BLaER1 treated with 17β-estradiol and CSF1 and Interleukin-3, amounts not matched to agents 10 nM and 100 nM (cell line): ENCODE measurements at regions not wholly inside any gene's neighbourhood (a gene's known extent, or its start where the extent isn't known, plus 50 kb on each side); places are given as distances from the start of the nearest gene placed in this dataset.

Experiments
- H3K27ac ChIP-seq, 11 experiments: shearing (Covaris generic); formaldehyde crosslinking; 2 replicates each; pipeline ENCODE4 v1.8.1; 2022
- H3K27me3 ChIP-seq, 11 experiments: shearing (Covaris generic); formaldehyde crosslinking; 2 replicates each; pipeline ENCODE4 v1.8.1; 2022
- H3K36me3 ChIP-seq, 11 experiments: shearing (Covaris generic); formaldehyde crosslinking; 2 replicates each; pipeline ENCODE4 v1.8.1; 2022
- H3K4me1 ChIP-seq, 10 experiments: shearing (Covaris generic); formaldehyde crosslinking; 2 replicates each; pipeline ENCODE4 v1.8.1; 2022
- H3K4me2 ChIP-seq, 11 experiments: shearing (Covaris generic); formaldehyde crosslinking; 2 replicates each; pipeline ENCODE4 v1.8.1; 2022
- H3K4me3 ChIP-seq, 10 experiments: shearing (Covaris generic); formaldehyde crosslinking; 2 replicates each; pipeline ENCODE4 v1.8.1; 2022
- H3K9ac ChIP-seq, 11 experiments: shearing (Covaris generic); formaldehyde crosslinking; 2 replicates each; pipeline ENCODE4 v1.8.1; 2022
- H3K9me3 ChIP-seq, 11 experiments: shearing (Covaris generic); formaldehyde crosslinking; replicated peaks in 1 of 11; 2 replicates each; pipeline ENCODE4 v1.8.1; 2022
- H4K20me1 ChIP-seq, 11 experiments: shearing (Covaris generic); formaldehyde crosslinking; 2 replicates each; pipeline ENCODE4 v1.8.1; 2022
- Cebpa-rat ChIP-seq, 11 experiments: shearing (Covaris generic); IDR thresholded peaks; 2 replicates each; pipeline ENCODE4 v1.8.1; 2022

- Histone ChIP-seq H3K4me1 (peaks cover 0 to 35% (median 14%) of the 10 kb centered on the region in 10 experiments; a peak in 15 of 20 replicates), H3K27me3 (no peaks in the 10 kb centered on the region), H3K4me3 (no peak overlapping the region), H3K9me3 (no peaks in the 10 kb centered on the region), H3K4me2 (no peak overlapping the region), H3K27ac (no peak overlapping the region), H4K20me1 (peaks cover 0 to 6% (median 0%) of the 10 kb centered on the region in 11 experiments; a peak in 2 of 22 replicates), H3K36me3 (no peaks in the 10 kb centered on the region), H3K9ac (no peak overlapping the region)
- TF ChIP-seq Cebpa-rat (IDR thresholded peaks at IDR 0.05): no peak
Observed at GRCh38 chr10:132115732-132116131, 50.0 kb downstream of the JAKMIP3 start.

DNA sequence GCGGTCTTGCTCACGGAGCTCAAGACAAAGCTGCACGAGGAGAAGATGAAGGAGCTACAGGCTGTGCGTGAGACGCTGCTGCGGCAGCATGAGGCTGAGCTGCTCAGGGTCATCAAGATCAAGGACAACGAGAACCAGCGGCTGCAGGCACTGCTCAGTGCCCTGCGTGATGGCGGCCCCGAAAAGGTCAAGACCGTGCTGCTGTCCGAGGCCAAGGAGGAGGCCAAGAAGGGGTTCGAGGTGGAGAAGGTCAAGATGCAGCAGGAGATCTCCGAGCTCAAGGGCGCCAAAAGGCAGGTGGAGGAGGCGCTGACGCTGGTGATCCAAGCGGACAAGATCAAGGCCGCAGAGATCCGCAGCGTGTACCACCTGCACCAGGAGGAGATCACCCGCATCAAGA, 51.4 kb downstream of the JAKMIP3 start:
- Histone ChIP-seq H3K9me3 (no peaks in the 10 kb centered on the region), H3K4me3 (no peak overlapping the region), H3K36me3 (no peaks in the 10 kb centered on the region), H4K20me1 (peaks cover 0 to 6% (median 0%) of the 10 kb centered on the region in 11 experiments; a peak in 2 of 22 replicates), H3K27me3 (no peaks in the 10 kb centered on the region), H3K4me2 (no peak overlapping the region), H3K9ac (no peak overlapping the region), H3K27ac (no peak overlapping the region), H3K4me1 (peaks cover 0 to 24% (median 9%) of the 10 kb centered on the region in 10 experiments; a peak in 15 of 20 replicates)
- TF ChIP-seq Cebpa-rat (IDR thresholded peaks at IDR 0.05): no peak

DNA sequence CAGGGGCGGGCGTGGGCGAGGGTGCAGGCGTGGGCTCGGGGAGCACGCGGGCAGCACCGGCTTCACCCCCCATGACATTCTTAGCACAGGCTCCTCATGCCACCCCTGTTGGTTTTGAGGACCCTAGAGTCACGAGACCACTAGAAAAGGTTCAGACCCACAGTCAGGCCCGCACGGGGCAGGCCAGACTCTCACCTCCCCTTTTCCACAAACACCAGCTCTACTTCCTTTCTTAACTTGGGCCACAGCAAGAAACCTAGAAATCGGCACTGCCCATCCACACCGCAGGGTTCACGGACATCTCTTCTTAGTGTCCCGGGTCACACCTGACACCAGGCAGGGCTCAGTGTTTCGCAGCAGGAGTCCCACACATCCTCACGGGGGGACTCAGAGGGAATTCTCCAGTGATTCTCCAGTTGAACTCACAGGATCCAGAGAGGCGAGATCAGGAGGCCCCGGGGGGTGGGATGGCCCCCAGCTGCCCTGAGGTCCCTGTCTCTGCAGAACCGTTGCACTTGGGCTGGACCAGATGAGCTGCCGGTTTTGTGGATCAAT, 52.0 kb downstream of the JAKMIP3 start:
- Histone ChIP-seq H3K27me3 (no peaks in the 10 kb centered on the region), H3K9ac (no peak overlapping the region), H3K9me3 (no peaks in the 10 kb centered on the region), H3K4me2 (no peak overlapping the region), H3K4me3 (no peak overlapping the region), H4K20me1 (peaks cover 0 to 6% (median 0%) of the 10 kb centered on the region in 11 experiments; a peak in 2 of 22 replicates), H3K27ac (no peak overlapping the region), H3K4me1 (peaks cover 0 to 22% (median 9%) of the 10 kb centered on the region in 10 experiments; a peak in 12 of 20 replicates), H3K36me3 (no peaks in the 10 kb centered on the region)
- TF ChIP-seq Cebpa-rat (IDR thresholded peaks at IDR 0.05): no peak

- peaks cover 0 to 6% (median 0%) of the 10 kb centered on the region in 11 experiments; a peak in 2 of 22 replicates for H4K20me1 ChIP-seq
- H3K4me1 ChIP-seq: peaks cover 0 to 18% (median 9%) of the 10 kb centered on the region in 10 experiments; a peak in 12 of 20 replicates
- no peak overlapping the region for H3K27ac ChIP-seq
- TF ChIP-seq Cebpa-rat (IDR thresholded peaks at IDR 0.05): no peak
- no peaks in the 10 kb centered on the region for H3K36me3 ChIP-seq
- H3K9ac ChIP-seq: no peak overlapping the region
- H3K4me3 ChIP-seq: no peak overlapping the region
- no peaks in the 10 kb centered on the region for H3K27me3 ChIP-seq
- H3K4me2 ChIP-seq: peak overlapping the region in 2 of 11 experiments; percentile 0 to 19; a peak in 3 of 22 replicates
- H3K9me3 ChIP-seq: no peaks in the 10 kb centered on the region
Observed at GRCh38 chr10:132118366-132118765, 52.6 kb downstream of the JAKMIP3 start.

- Histone ChIP-seq H3K9me3 (no peaks in the 10 kb centered on the region), H3K4me3 (no peak overlapping the region), H4K20me1 (peaks cover 0 to 6% (median 0%) of the 10 kb centered on the region in 11 experiments; a peak in 2 of 22 replicates), H3K36me3 (no peaks in the 10 kb centered on the region), H3K27ac (no peak overlapping the region), H3K9ac (no peak overlapping the region), H3K4me1 (peaks cover 0 to 23% (median 9%) of the 10 kb centered on the region in 10 experiments; a peak in 12 of 20 replicates), H3K4me2 (peak overlapping the region in 8 of 11 experiments; percentile 8 to 54 (median 25); a peak in 9 of 22 replicates), H3K27me3 (no peaks in the 10 kb centered on the region)
- TF ChIP-seq Cebpa-rat (IDR thresholded peaks at IDR 0.05): no peak
Observed at GRCh38 chr10:132120200-132120599, 54.5 kb downstream of the JAKMIP3 start.

- Histone ChIP-seq H3K4me3 (no peak overlapping the region), H3K27ac (no peak overlapping the region), H4K20me1 (peaks cover 0 to 6% (median 0%) of the 10 kb centered on the region in 11 experiments; a peak in 2 of 22 replicates), H3K36me3 (no peaks in the 10 kb centered on the region), H3K9ac (no peak overlapping the region), H3K4me2 (peak overlapping the region in 8 of 11 experiments; percentile 8 to 54 (median 25); a peak in 6 of 22 replicates), H3K4me1 (peaks cover 0 to 23% (median 9%) of the 10 kb centered on the region in 10 experiments; a peak in 12 of 20 replicates), H3K9me3 (no peaks in the 10 kb centered on the region), H3K27me3 (no peaks in the 10 kb centered on the region)
- no peak for TF ChIP-seq Cebpa-rat (IDR thresholded peaks at IDR 0.05)
Observed at GRCh38 chr10:132120734-132121510, 55.2 kb downstream of the JAKMIP3 start.

GRCh38 chr10:132121511-132121830, 55.7 kb downstream of the JAKMIP3 start:
- H3K9me3 ChIP-seq: no peaks in the 10 kb centered on the region
- H3K4me3 ChIP-seq: no peak overlapping the region
- no peak overlapping the region for H3K27ac ChIP-seq
- peaks cover 0 to 23% (median 9%) of the 10 kb centered on the region in 10 experiments; a peak in 12 of 20 replicates for H3K4me1 ChIP-seq
- no peak overlapping the region for H3K4me2 ChIP-seq
- no peaks in the 10 kb centered on the region for H3K27me3 ChIP-seq
- H4K20me1 ChIP-seq: peaks cover 0 to 6% (median 0%) of the 10 kb centered on the region in 11 experiments; a peak in 2 of 22 replicates
- no peak for TF ChIP-seq Cebpa-rat (IDR thresholded peaks at IDR 0.05)
- no peak overlapping the region for H3K9ac ChIP-seq
- no peaks in the 10 kb centered on the region for H3K36me3 ChIP-seq

GRCh38 chr10:132122097-132122861, 56.5 kb downstream of the JAKMIP3 start:
- Histone ChIP-seq H3K36me3 (no peaks in the 10 kb centered on the region), H4K20me1 (peaks cover 0 to 6% (median 0%) of the 10 kb centered on the region in 11 experiments; a peak in 2 of 22 replicates), H3K9me3 (no peaks in the 10 kb centered on the region), H3K4me1 (peaks cover 0 to 23% (median 9%) of the 10 kb centered on the region in 10 experiments; a peak in 12 of 20 replicates), H3K4me2 (no peak overlapping the region), H3K4me3 (no peak overlapping the region), H3K9ac (no peak overlapping the region), H3K27me3 (no peaks in the 10 kb centered on the region), H3K27ac (no peak overlapping the region)
- TF ChIP-seq Cebpa-rat (IDR thresholded peaks at IDR 0.05): no peak
